NCI-H1417 treated with DMSO at 0.1 percent for 48 hours (cell line): ENCODE measurements at regions not wholly inside any gene's neighbourhood (a gene's known extent, or its start where the extent isn't known, plus 50 kb on each side); places are given as distances from the start of the nearest gene placed in this dataset.
"Not testable (repeated sequence)": the region's sequence is repeated elsewhere in the genome, so short reads cannot be mapped to it uniquely, and the experiment has no call there.

Experiments
- DNase-seq: peaks from one replicate; lab custom pipeline; 2025; lab: John Stamatoyannopoulos, UW

- not testable (repeated sequence) for DNase-seq
Measured at GRCh38 chr11:37431633-37432230, 833.7 kb upstream of the RAG2 start.

- not testable (repeated sequence) for DNase-seq
Measured at GRCh38 chr11:37430966-37431632, 833.1 kb upstream of the RAG2 start.

- DNase-seq: no peak
Measured at GRCh38 chr11:37422511-37422910, 824.5 kb upstream of the RAG2 start.

- no peak for DNase-seq
Measured at GRCh38 chr11:37411289-37411688, 813.3 kb upstream of the RAG2 start.

- no peak for DNase-seq
Measured at GRCh38 chr11:37409124-37409523, 811.1 kb upstream of the RAG2 start.

GRCh38 chr11:37407461-37407860, 809.4 kb upstream of the RAG2 start:
- no peak for DNase-seq

- no peak for DNase-seq
Measured at GRCh38 chr11:37406651-37407050, 808.6 kb upstream of the RAG2 start.

GRCh38 chr11:37404231-37404630, 806.2 kb upstream of the RAG2 start:
- no peak for DNase-seq

- no peak for DNase-seq
Measured at GRCh38 chr11:37402663-37403062, 804.6 kb upstream of the RAG2 start.

- DNase-seq: no peak
Measured at GRCh38 chr11:37394236-37394870, 796.3 kb upstream of the RAG2 start.

- DNase-seq: no peak
Measured at GRCh38 chr11:37391615-37392014, 793.6 kb upstream of the RAG2 start.

GRCh38 chr11:37390576-37391083, 792.6 kb upstream of the RAG2 start:
- DNase-seq: no peak

- DNase-seq: no peak
Measured at GRCh38 chr11:37378958-37379357, 780.9 kb upstream of the RAG2 start.

- DNase-seq: no peak
Measured at GRCh38 chr11:37372667-37373066, 774.6 kb upstream of the RAG2 start.

GRCh38 chr11:37371346-37371970, 773.4 kb upstream of the RAG2 start:
- no peak for DNase-seq

GRCh38 chr11:37370817-37371216, 772.8 kb upstream of the RAG2 start:
- DNase-seq: no peak

- no peak for DNase-seq
Measured at GRCh38 chr11:37364246-37364839, 766.3 kb upstream of the RAG2 start.

- DNase-seq: no peak
Measured at GRCh38 chr11:37353192-37353591, 755.2 kb upstream of the RAG2 start.

GRCh38 chr11:37352485-37352884, 754.4 kb upstream of the RAG2 start:
- DNase-seq: no peak

- DNase-seq: no peak
Measured at GRCh38 chr11:37343290-37343689, 745.3 kb upstream of the RAG2 start.

GRCh38 chr11:37336401-37336800, 738.4 kb upstream of the RAG2 start:
- no peak for DNase-seq

- no peak for DNase-seq
Measured at GRCh38 chr11:37333345-37333744, 735.3 kb upstream of the RAG2 start.
